Activated T-cell treated with anti-CD3 and anti-CD28 coated beads, Interleukin-2, amount 50 U/mL, for 48 hours (primary cell): ENCODE measurements at regions not wholly inside any gene's neighbourhood (a gene's known extent, or its start where the extent isn't known, plus 50 kb on each side); places are given as distances from the start of the nearest gene placed in this dataset.

Source experiments
- DNase-seq, 2 experiments: peaks; one replicate each; pipeline ENCODE4 v3.0.0-alpha.2; 2020

GRCh38 chr5:124644582-124644981 lies 101.9 kb downstream of the ZNF608 start:
- no peak for DNase-seq

GRCh38 chr5:124644138-124644537 lies 102.3 kb downstream of the ZNF608 start:
- no peak for DNase-seq

- DNase-seq, result no peak
Observed at GRCh38 chr5:124643336-124643735, 103.1 kb downstream of the ZNF608 start.

GRCh38 chr5:124642151-124642550 lies 104.3 kb downstream of the ZNF608 start:
- DNase-seq, result no peak

GRCh38 chr5:124641154-124641792 lies 105.2 kb downstream of the ZNF608 start:
- no peak for DNase-seq

GRCh38 chr5:124639095-124639665 lies 107.3 kb downstream of the ZNF608 start:
- DNase-seq, result no peak

GRCh38 chr5:124637011-124637410 lies 109.4 kb downstream of the ZNF608 start:
- no peak for DNase-seq

GRCh38 chr5:124634741-124635323 lies 111.6 kb downstream of the ZNF608 start:
- DNase-seq, result no peak

GRCh38 chr5:124634228-124634739 lies 112.2 kb downstream of the ZNF608 start:
- no peak for DNase-seq

- DNase-seq, result no peak
Observed at GRCh38 chr5:124633209-124633608, 113.2 kb downstream of the ZNF608 start.

- DNase-seq, result no peak
Observed at GRCh38 chr5:124631874-124632550, 114.4 kb downstream of the ZNF608 start.

GRCh38 chr5:124630767-124631704 lies 115.4 kb downstream of the ZNF608 start:
- DNase-seq, result no peak

- no peak for DNase-seq
Observed at GRCh38 chr5:124628721-124629596, 117.5 kb downstream of the ZNF608 start.

- DNase-seq, result no peak
Observed at GRCh38 chr5:124627815-124628595, 118.4 kb downstream of the ZNF608 start.

- no peak for DNase-seq
Observed at GRCh38 chr5:124626053-124626452, 120.4 kb downstream of the ZNF608 start.

GRCh38 chr5:124623265-124623664 lies 123.2 kb downstream of the ZNF608 start:
- DNase-seq, result no peak

- DNase-seq, result no peak
Observed at GRCh38 chr5:124622851-124623250, 123.6 kb downstream of the ZNF608 start.

- no peak for DNase-seq
Observed at GRCh38 chr5:124621279-124621678, 125.2 kb downstream of the ZNF608 start.

- no peak for DNase-seq
Observed at GRCh38 chr5:124620743-124621142, 125.7 kb downstream of the ZNF608 start.

GRCh38 chr5:124619121-124619520 lies 127.3 kb downstream of the ZNF608 start:
- no peak for DNase-seq

- no peak for DNase-seq
Observed at GRCh38 chr5:124617787-124618186, 128.7 kb downstream of the ZNF608 start.
